IMR-90 (cell line): ENCODE measurements at regions not wholly inside any gene's neighbourhood (a gene's known extent, or its start where the extent isn't known, plus 50 kb on each side); places are given as distances from the start of the nearest gene placed in this dataset.
A peak's percentile ranks its signal among the peaks of the same experiment; 100 is the strongest.

ENCODE experiments used
- ATAC-seq: fragments of 200-7000 bp; cut with Tn5 transposase; 2 replicates; pipeline ENCODE4 v1.9.1; 2020; ENCODE audit warnings: low read depth, mild to moderate bottlenecking, moderate library complexity
- BruUV-seq: library from RNA; stranded (reverse); fragments of 400-500 nt; replicated peaks from 2 replicates; lab custom pipeline; 2021; lab: Mats Ljungman, UMichigan
- CTCF ChIA-PET: fragments of 300-600 bp; formaldehyde crosslinking; extraction: SDS; loops from one replicate; lab custom pipeline; 2021; ENCODE audit warnings: antibody characterized with exemption; lab: Yijun Ruan, JAX
- POLR2A ChIA-PET: fragments of 300-600 bp; sonication (Branson Sonifier 250); formaldehyde crosslinking; loops from one replicate; lab custom pipeline; 2022; ENCODE audit warnings: antibody characterized with exemption; ENCODE audit not compliant: unreplicated experiment; lab: Charles Lee
- DNase-seq: peaks from one replicate; pipeline ENCODE4 v3.0.0; 2013
- H2AFZ ChIP-seq: replicated peaks from 2 replicates; pipeline ENCODE3; 2013; ENCODE audit warnings: low read length, mild to moderate bottlenecking; ENCODE audit not compliant: poor library complexity
- H2AK5ac ChIP-seq: 2 replicates; pipeline ENCODE4 v1.6.1; 2013; ENCODE audit warnings: low read depth, low read length, inconsistent platforms
- H2AK9ac ChIP-seq: replicated peaks from 2 replicates; pipeline ENCODE3; 2013; ENCODE audit warnings: mild to moderate bottlenecking, low read depth, low read length, moderate library complexity; ENCODE audit not compliant: poor library complexity
- H2BK120ac ChIP-seq: 2 replicates; pipeline ENCODE4 v1.6.1; 2013; ENCODE audit warnings: low read depth, low read length, inconsistent platforms
- H2BK15ac ChIP-seq: 3 replicates; pipeline ENCODE4 v1.6.1; 2013; ENCODE audit warnings: low read depth, low read length, inconsistent platforms
- H2BK20ac ChIP-seq: 2 replicates; pipeline ENCODE4 v1.6.1; 2013; ENCODE audit warnings: low read depth, mild to moderate bottlenecking, inconsistent platforms, low read length, moderate library complexity
- H2BK5ac ChIP-seq: 2 replicates; pipeline ENCODE4 v1.6.1; 2013; ENCODE audit warnings: mild to moderate bottlenecking, low read depth, low read length, inconsistent platforms; ENCODE audit not compliant: poor library complexity, severe bottlenecking
- H3K14ac ChIP-seq: replicated peaks from 2 replicates; pipeline ENCODE4 v1.6.1; 2013; ENCODE audit warnings: low read depth, low read length, inconsistent platforms
- H3K18ac ChIP-seq: 2 replicates; pipeline ENCODE4 v1.6.1; 2013; ENCODE audit warnings: low read depth, low read length, control low read depth
- H3K23ac ChIP-seq: 2 replicates; pipeline ENCODE4 v1.6.1; 2013; ENCODE audit warnings: low read depth, low read length, inconsistent platforms
- H3K27ac ChIP-seq: 2 replicates; pipeline ENCODE4 v1.5.1; 2013; ENCODE audit warnings: mild to moderate bottlenecking, control low read depth, low read length; ENCODE audit not compliant: insufficient read depth
- H3K27me3 ChIP-seq: 2 replicates; pipeline ENCODE4 v1.6.1; 2013; ENCODE audit warnings: low read length; ENCODE audit not compliant: control insufficient read depth, insufficient read depth
- H3K36me3 ChIP-seq: 2 replicates; pipeline ENCODE4 v1.6.1; 2013; ENCODE audit warnings: low read length, mixed read lengths; ENCODE audit not compliant: control insufficient read depth, insufficient read depth
- H3K4ac ChIP-seq: 2 replicates; pipeline ENCODE4 v1.6.1; 2013; ENCODE audit warnings: low read depth, low read length, inconsistent platforms
- H3K4me1 ChIP-seq: 2 replicates; pipeline ENCODE4 v1.6.1; 2013; ENCODE audit warnings: low read length, mixed read lengths; ENCODE audit not compliant: control insufficient read depth, insufficient read depth
- H3K4me2 ChIP-seq: 2 replicates; pipeline ENCODE4 v1.6.1; 2013; ENCODE audit warnings: low read depth, mild to moderate bottlenecking, control low read depth, low read length, moderate library complexity
- H3K4me3 ChIP-seq: 2 replicates; pipeline ENCODE4 v1.5.1; 2013; ENCODE audit warnings: low read depth, mild to moderate bottlenecking, control low read depth, low read length, moderate library complexity; ENCODE audit not compliant: insufficient read depth
- H3K56ac ChIP-seq: 2 replicates; pipeline ENCODE4 v1.6.1; 2013; ENCODE audit warnings: low read length, inconsistent platforms; ENCODE audit not compliant: insufficient read depth; ENCODE audit errors: extremely low read depth
- H3K79me1 ChIP-seq, 2 experiments: 2 replicates each; pipeline ENCODE4 v1.6.1; 2013; ENCODE audit warnings: low read length in 2 of 2, inconsistent platforms in 1 of 2, low read depth in 1 of 2
- H3K9ac ChIP-seq: 2 replicates; pipeline ENCODE4 v1.6.1; 2013; ENCODE audit warnings: low read depth, low read length, control low read depth
- H3K9me1 ChIP-seq: 2 replicates; pipeline ENCODE4 v1.6.1; 2013; ENCODE audit warnings: low read length, inconsistent platforms; ENCODE audit not compliant: insufficient read depth
- H3K9me3 ChIP-seq: 2 replicates; pipeline ENCODE4 v1.6.1; 2013; ENCODE audit warnings: low read length; ENCODE audit not compliant: control insufficient read depth, insufficient read depth
- H4K20me1 ChIP-seq: 2 replicates; pipeline ENCODE4 v1.6.1; 2013; ENCODE audit warnings: low read length, inconsistent platforms; ENCODE audit not compliant: insufficient read depth
- H4K5ac ChIP-seq: 2 replicates; pipeline ENCODE4 v1.6.1; 2013; ENCODE audit warnings: mild to moderate bottlenecking, low read depth, low read length, control low read depth
- H4K8ac ChIP-seq, 2 experiments: 2 replicates each; pipeline ENCODE4 v1.6.1; 2013; ENCODE audit warnings: low read depth in 2 of 2, low read length in 2 of 2, control low read depth in 1 of 2, inconsistent platforms in 1 of 2
- H4K91ac ChIP-seq: 2 replicates; pipeline ENCODE4 v1.6.1; 2013; ENCODE audit warnings: low read depth, low read length, inconsistent platforms; ENCODE audit not compliant: insufficient read depth
- BHLHE40 ChIP-seq: fragments of 150-350 bp; IDR thresholded peaks from 2 replicates; pipeline ENCODE4 v1.6.1; 2016; ENCODE audit warnings: mild to moderate bottlenecking, low read depth, low read length
- CEBPB ChIP-seq: IDR thresholded peaks from 2 replicates; pipeline ENCODE4 v1.6.1; 2012; ENCODE audit warnings: low read depth, low read length, improper control_type of control experiment
- CHD1 ChIP-seq: IDR thresholded peaks from 2 replicates; pipeline ENCODE4 v1.6.1; 2012; ENCODE audit warnings: low read depth, low read length, improper control_type of control experiment
- ELK1 ChIP-seq: fragments of 150-350 bp; IDR thresholded peaks from 2 replicates; pipeline ENCODE4 v1.6.1; 2016; ENCODE audit warnings: low read depth, mild to moderate bottlenecking, low read length, moderate library complexity, borderline replicate concordance
- MAFK ChIP-seq: IDR thresholded peaks from 2 replicates; pipeline ENCODE4 v1.6.1; 2012; ENCODE audit warnings: low read depth, low read length, improper control_type of control experiment
- MXI1 ChIP-seq: IDR thresholded peaks from 2 replicates; pipeline ENCODE4 v1.6.1; 2012; ENCODE audit warnings: low read depth, mild to moderate bottlenecking, low read length, moderate library complexity, borderline replicate concordance
- NFE2L2 ChIP-seq: fragments of 150-350 bp; IDR thresholded peaks from 2 replicates; pipeline ENCODE4 v1.6.1; 2016; ENCODE audit warnings: low read depth, mild to moderate bottlenecking, low read length
- POLR2A ChIP-seq: IDR thresholded peaks from 2 replicates; pipeline ENCODE4 v1.6.1; 2012; ENCODE audit warnings: mild to moderate bottlenecking, low read depth, low read length
- RAD21 ChIP-seq: IDR thresholded peaks from 2 replicates; pipeline ENCODE4 v1.6.1; 2012; ENCODE audit warnings: low read length, improper control_type of control experiment
- RFX5 ChIP-seq: IDR thresholded peaks from 2 replicates; pipeline ENCODE4 v1.8.0; 2012; ENCODE audit warnings: low read depth, mild to moderate bottlenecking, low read length, moderate library complexity
- SMC3 ChIP-seq: fragments of 150-350 bp; IDR thresholded peaks from 2 replicates; pipeline ENCODE4 v1.6.1; 2016; ENCODE audit warnings: low read depth, mild to moderate bottlenecking, antibody characterized with exemption, low read length, moderate library complexity
- USF2 ChIP-seq: fragments of 150-350 bp; IDR thresholded peaks from 2 replicates; pipeline ENCODE4 v1.6.1; 2017; ENCODE audit warnings: mild to moderate bottlenecking, antibody characterized with exemption, low read length, low read depth
- WGBS, 2 experiments: methylation state at CpG; one replicate each; pipeline versions ENCODE4 v1.1.5 to v1.1.7; 2013; ENCODE audit warnings: missing lambda C conversion rate in 2 of 2; ENCODE audit not compliant: insufficient read length in 1 of 2; ENCODE audit errors: extremely low coverage in 2 of 2; 5-methylcytosine and 5-hydroxymethylcytosine counted together
- dilution Hi-C: fragments of 300-500 bp; cut with HindIII; formaldehyde crosslinking; loops from one replicate; pipeline ENCODE4 v1.14.3; 2018; ENCODE audit warnings: low sequenced_read_pairs; ENCODE audit not compliant: unreplicated experiment
- in situ Hi-C: fragments of 300-500 bp; cut with MboI; formaldehyde crosslinking; loops from 3 replicates; pipeline ENCODE4 v1.14.3; 2019; ENCODE audit warnings: low sequenced_read_pairs, inconsistent platforms, mixed read lengths
- intact Hi-C: fragments of 100-400 bp; cut with micrococcal nuclease; formaldehyde crosslinking; loops from 2 replicates; pipeline ENCODE4 v1.10.0; 2022
- TF ChIP-seq, protein P1 (sequence below): conservative IDR thresholded peaks from 2 replicates; pipeline ENCODE4 v1.5.1; 2012; ENCODE audit warnings: mild to moderate bottlenecking, low read depth, low read length, improper control_type of control experiment

DNA sequence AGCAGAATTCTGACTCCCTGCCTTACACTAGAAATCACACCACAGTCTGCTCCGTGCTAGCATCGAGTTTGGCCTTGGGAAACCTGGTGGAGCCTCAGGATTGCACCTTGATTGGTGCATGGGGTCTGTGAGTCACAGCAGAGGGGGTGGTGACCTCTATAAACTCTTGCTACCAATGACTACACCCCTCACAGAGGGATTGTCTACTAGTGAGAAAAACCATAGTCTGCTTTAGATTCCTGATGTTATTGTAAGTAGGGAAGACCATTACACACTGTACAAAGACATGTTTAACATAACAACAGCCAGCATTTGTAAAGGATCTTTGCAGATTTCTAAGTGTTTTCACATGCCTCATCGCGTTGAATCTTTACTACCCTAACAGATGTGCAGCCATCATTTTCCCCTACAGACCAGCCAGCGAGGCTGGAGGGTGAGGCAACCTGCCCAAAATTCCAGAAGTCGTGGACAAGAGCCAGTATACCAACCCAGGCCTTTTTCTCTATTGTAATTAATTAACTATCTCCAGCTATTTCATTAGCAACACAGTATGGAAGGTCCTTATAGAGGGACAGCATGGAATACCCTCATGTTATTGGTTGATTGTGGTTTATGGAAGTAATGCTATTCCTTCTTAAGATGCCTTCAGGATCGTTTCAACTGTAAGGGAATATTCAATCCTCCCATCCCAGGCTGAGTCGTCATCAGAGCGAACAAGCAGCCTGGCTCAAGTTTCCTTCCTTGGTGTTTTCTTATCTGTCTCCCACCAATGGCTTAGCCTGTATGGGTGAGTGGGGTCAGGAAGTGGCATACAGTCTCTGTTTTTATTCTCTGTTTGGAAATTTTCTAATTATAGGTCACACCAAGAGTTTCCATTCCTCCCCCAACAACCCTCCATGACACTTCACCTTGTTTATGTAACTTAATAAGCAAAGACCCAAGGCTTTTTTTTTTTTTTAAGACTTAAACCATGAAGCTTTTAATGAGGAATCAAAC is 55.9 kb upstream of the KDR start:
- Histone ChIP-seq H2BK15ac (0 out of 3 replicates have a peak overlapping the region, but pooled peaks have one; percentile 63), H2AK5ac (peak overlapping the region; percentile 20; the same call in 1 of the 2 replicates), H2AK9ac (no peak overlapping the region), H3K4me2 (no peak overlapping the region), H3K4me1 (peaks cover 7% of the 10 kb centered on the region), H2AFZ (no peak overlapping the region), H3K4me3 (no peak overlapping the region), H3K14ac (no peak overlapping the region; the same call in 1 of the 2 replicates), H2BK5ac (no peak overlapping the region), H4K91ac (peak overlapping the region; percentile 22; the same call in 1 of the 2 replicates), H3K23ac (no peak overlapping the region), H4K5ac (no peak overlapping the region), H3K79me1 (no peaks in the 10 kb centered on the region), H2BK120ac (peak overlapping the region; percentile 33; the same call in 1 of the 2 replicates), H3K36me3 (no peaks in the 10 kb centered on the region), H4K8ac (no peak overlapping the region), H3K18ac (no peak overlapping the region; the same call in 1 of the 2 replicates), H3K9me3 (no peaks in the 10 kb centered on the region), H4K20me1 (peaks cover 3% of the 10 kb centered on the region; the same call in 1 of the 2 replicates), H3K4ac (0 out of 2 replicates have a peak overlapping the region, but pooled peaks have one; percentile 37), H3K27ac (no peak overlapping the region), H3K27me3 (no peaks in the 10 kb centered on the region), H3K9me1 (peaks cover 9% of the 10 kb centered on the region), H3K56ac (no peak overlapping the region), H2BK20ac (peak overlapping the region; percentile 38), H3K9ac (no peak overlapping the region)
- ChIA-PET POLR2A (interaction anchor here (0.6 kb wide), 1 partner anchor 185 kb away, joined by 12 read pairs; no protein-coding TSS in a partner anchor), CTCF (interaction anchor here (1.4 kb wide), 1 partner anchor 8 kb away, joined by 3 read pairs; no protein-coding TSS in a partner anchor)
- WGBS, 2 experiments: no CpG with 5 or more reads among the region's 9 CpGs
- BruUV-seq: no TSS peak
- DNase-seq (peak; percentile 42), ATAC-seq (0 out of 2 replicates have a peak, but pooled peaks have one; percentile 8)
- intact Hi-C loops (no loop called here), dilution Hi-C loops (no loop called here), in situ Hi-C loops (no loop called here)
- TF ChIP-seq ELK1 (no peak), NFE2L2 (no peak), RFX5 (no peak), MAFK (no peak), BHLHE40 (no peak), MXI1 (no peak), SMC3 (no peak), CHD1 (no peak), RAD21 (no peak), POLR2A (no peak), USF2 (no peak), CEBPB (no peak)
- TF ChIP-seq, protein P1, sequence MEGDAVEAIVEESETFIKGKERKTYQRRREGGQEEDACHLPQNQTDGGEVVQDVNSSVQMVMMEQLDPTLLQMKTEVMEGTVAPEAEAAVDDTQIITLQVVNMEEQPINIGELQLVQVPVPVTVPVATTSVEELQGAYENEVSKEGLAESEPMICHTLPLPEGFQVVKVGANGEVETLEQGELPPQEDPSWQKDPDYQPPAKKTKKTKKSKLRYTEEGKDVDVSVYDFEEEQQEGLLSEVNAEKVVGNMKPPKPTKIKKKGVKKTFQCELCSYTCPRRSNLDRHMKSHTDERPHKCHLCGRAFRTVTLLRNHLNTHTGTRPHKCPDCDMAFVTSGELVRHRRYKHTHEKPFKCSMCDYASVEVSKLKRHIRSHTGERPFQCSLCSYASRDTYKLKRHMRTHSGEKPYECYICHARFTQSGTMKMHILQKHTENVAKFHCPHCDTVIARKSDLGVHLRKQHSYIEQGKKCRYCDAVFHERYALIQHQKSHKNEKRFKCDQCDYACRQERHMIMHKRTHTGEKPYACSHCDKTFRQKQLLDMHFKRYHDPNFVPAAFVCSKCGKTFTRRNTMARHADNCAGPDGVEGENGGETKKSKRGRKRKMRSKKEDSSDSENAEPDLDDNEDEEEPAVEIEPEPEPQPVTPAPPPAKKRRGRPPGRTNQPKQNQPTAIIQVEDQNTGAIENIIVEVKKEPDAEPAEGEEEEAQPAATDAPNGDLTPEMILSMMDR: no peak
